Effector memory CD8-positive, alpha-beta T cell (primary cell): ENCODE measurements at regions not wholly inside any gene's neighbourhood (a gene's known extent, or its start where the extent isn't known, plus 50 kb on each side); places are given as distances from the start of the nearest gene placed in this dataset.
"Not testable (repeated sequence)": the region's sequence is repeated elsewhere in the genome, so short reads cannot be mapped to it uniquely, and the experiment has no call there.

Experiments used
- ATAC-seq: fragments of 150-1000 bp; cut with Tn5 transposase; replicated peaks from 2 replicates; pipeline ENCODE4 v1.10.0; 2021; ENCODE audit warnings: mild to moderate bottlenecking, moderate library complexity
- DNase-seq, 3 experiments: peaks; one replicate each; pipeline ENCODE4 v3.0.0; 2021
- H3K27ac Mint-ChIP-seq, 2 donors: one replicate each; pipeline ENCODE4 v1.8.0; 2022; ENCODE audit warnings: mild to moderate bottlenecking in 2 of 2, mixed read lengths in 2 of 2, moderate library complexity in 2 of 2
- H3K27me3 Mint-ChIP-seq, 2 donors: one replicate each; pipeline ENCODE4 v1.8.0; 2022; ENCODE audit warnings: mixed read lengths in 2 of 2
- H3K36me3 Mint-ChIP-seq: one replicate; pipeline ENCODE4 v1.8.0; 2022; ENCODE audit warnings: mild to moderate bottlenecking, moderate library complexity, mixed read lengths; ENCODE audit not compliant: insufficient read depth
- H3K4me1 Mint-ChIP-seq, 2 donors: one replicate each; pipeline ENCODE4 v1.8.0; 2022; ENCODE audit warnings: low read depth in 2 of 2, mixed read lengths in 2 of 2
- H3K4me3 Mint-ChIP-seq, 2 donors: one replicate each; pipeline ENCODE4 v1.8.0; 2022; ENCODE audit warnings: mild to moderate bottlenecking in 2 of 2, mixed read lengths in 2 of 2, moderate library complexity in 2 of 2
- H3K9me3 Mint-ChIP-seq, 2 donors: one replicate each; pipeline ENCODE4 v1.8.0; 2022; ENCODE audit warnings: mixed read lengths in 2 of 2

DNA sequence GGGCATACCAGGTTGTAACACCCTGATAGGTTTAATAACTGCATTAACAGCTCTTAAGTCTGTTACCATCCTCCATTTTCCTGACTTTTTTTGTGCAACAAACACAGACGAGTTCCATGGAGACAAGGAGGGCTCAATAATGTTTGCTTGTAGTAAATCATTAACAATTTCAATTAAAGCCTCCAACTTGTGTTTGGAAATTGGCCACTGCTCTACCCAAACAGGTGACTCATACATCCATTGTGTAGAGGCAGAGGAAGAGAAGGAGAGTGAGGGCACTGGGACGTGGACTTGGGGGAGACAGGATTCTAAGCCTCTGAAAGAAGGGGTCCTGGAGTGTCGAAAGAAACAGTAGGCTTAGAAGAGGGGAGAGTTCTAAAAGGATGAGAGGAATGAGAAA is 213.6 kb upstream of the KCNN2 start:
- peaks cover 16 to 35% of the 10 kb centered on the region in 2 donors for H3K9me3 Mint-ChIP-seq
- no peaks in the 10 kb centered on the region for H3K27me3 Mint-ChIP-seq
- ATAC-seq (no peak), DNase-seq (no peak)
- H3K27ac Mint-ChIP-seq = no peak overlapping the region
- H3K4me3 Mint-ChIP-seq = no peak overlapping the region
- H3K36me3 Mint-ChIP-seq = no peaks in the 10 kb centered on the region
- H3K4me1 Mint-ChIP-seq = no peaks in the 10 kb centered on the region

DNA sequence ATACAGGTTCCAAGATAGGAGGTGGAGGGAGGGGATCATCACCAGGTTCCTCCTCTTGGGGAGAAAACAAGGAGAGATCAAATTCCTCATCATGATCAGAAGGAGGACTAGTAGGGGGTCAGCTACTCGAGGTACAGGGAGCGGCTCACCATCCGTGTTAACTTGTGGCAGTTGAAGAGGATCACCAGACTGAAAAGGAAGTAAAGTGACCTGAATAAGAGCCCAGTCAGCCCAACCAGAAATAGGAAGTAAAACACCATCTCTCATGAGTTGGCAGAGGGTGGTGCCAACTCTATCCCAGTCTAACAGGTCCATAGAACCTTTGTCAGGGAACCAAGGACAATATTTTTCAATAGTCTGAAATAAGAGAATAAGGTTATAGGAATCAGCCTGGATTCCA is 213.1 kb upstream of the KCNN2 start:
- H3K27me3 Mint-ChIP-seq, H3K36me3 Mint-ChIP-seq, DNase-seq, H3K27ac Mint-ChIP-seq, H3K4me3 Mint-ChIP-seq, H3K4me1 Mint-ChIP-seq, ATAC-seq: not testable (repeated sequence)
- H3K9me3 Mint-ChIP-seq = peaks cover 16 to 35% of the 10 kb centered on the region in 2 donors

DNA sequence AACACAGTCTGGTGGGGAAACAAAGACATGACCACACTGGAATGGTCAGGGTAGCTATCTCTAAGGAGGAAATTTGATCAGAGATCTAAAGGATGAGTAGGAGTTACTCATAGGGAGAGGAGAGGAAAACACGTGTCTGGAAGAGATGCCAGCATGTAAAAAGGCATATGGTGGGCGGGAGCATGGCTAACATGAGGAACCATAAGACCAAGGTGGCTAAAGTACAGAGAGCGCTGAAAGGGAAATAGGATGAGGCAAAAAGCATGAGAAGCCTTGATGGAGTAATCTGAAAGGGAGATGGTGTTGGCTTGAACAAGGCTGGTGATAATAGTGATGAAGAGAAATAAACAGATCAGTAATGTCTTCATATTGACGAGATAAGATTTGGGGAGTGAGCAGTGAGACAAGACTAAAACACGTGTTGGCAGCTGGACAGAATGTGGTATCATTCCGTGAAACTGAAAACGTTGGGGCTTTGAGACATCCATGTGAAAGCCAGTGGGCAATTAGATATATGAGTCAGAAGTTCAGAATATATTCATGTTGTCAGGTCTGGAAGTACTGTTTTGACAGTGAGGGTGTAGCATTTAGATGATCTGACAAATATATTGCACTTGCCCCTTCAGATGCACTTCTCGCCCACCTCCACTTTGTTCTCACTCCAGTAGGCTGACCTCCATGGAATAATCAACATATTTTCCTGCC is 209.1 kb upstream of the KCNN2 start:
- Mint-ChIP-seq H3K27me3 (no peaks in the 10 kb centered on the region), H3K27ac (no peak overlapping the region), H3K36me3 (no peaks in the 10 kb centered on the region), H3K9me3 (peaks cover 16 to 26% of the 10 kb centered on the region in 2 donors), H3K4me1 (no peaks in the 10 kb centered on the region), H3K4me3 (no peak overlapping the region)
- ATAC-seq (no peak), DNase-seq (no peak)

DNA sequence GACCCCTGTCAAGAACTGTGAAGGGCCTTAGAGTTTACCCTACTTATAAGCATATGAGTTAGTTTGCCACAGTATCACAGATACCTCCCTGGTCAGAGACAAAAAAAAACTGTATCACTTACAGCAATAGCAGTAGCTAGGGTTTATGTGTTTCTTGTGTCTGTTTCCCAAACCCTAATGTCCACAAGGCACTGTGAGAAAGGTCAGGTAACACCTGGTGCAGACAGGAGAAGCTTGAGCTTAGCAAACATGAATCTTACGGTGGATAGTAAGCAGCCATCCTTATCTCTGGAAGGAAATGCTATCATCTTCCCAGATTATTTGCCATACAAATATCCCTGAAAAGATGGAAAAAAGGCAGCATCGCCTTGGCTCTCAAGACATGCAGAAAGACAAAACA is 208.5 kb upstream of the KCNN2 start:
- ATAC-seq = no peak
- no peaks in the 10 kb centered on the region for H3K36me3 Mint-ChIP-seq
- H3K27ac Mint-ChIP-seq = no peak overlapping the region
- H3K9me3 Mint-ChIP-seq = peaks cover 14 to 21% of the 10 kb centered on the region in 2 donors
- no peaks in the 10 kb centered on the region for H3K4me1 Mint-ChIP-seq
- no peak overlapping the region for H3K4me3 Mint-ChIP-seq
- DNase-seq = no peak
- no peaks in the 10 kb centered on the region for H3K27me3 Mint-ChIP-seq

DNA sequence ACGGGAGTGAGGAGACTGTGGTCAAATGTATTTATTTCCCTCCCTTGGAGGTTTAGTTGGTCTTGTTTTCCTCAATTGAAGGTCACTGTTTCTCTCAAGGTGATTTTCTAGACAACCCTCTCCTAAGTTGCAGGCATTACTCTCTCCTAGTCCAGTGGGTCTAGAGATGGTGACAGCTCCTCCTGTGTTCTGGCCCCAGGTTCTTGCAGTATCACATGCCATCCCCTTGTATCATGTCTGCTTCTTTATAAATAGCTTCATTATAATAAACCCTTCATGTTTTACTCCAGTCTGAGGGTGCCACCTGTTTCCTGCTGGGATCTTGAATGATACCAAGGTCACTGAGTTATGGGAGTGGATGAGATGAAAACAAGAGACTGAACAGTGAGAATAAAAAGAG is 208.0 kb upstream of the KCNN2 start:
- H3K27ac Mint-ChIP-seq = no peak overlapping the region
- no peak overlapping the region for H3K4me3 Mint-ChIP-seq
- no peaks in the 10 kb centered on the region for H3K27me3 Mint-ChIP-seq
- H3K4me1 Mint-ChIP-seq = no peaks in the 10 kb centered on the region
- no peaks in the 10 kb centered on the region for H3K36me3 Mint-ChIP-seq
- H3K9me3 Mint-ChIP-seq = peaks cover 10 to 17% of the 10 kb centered on the region in 2 donors
- DNase-seq = no peak
- ATAC-seq = no peak

DNA sequence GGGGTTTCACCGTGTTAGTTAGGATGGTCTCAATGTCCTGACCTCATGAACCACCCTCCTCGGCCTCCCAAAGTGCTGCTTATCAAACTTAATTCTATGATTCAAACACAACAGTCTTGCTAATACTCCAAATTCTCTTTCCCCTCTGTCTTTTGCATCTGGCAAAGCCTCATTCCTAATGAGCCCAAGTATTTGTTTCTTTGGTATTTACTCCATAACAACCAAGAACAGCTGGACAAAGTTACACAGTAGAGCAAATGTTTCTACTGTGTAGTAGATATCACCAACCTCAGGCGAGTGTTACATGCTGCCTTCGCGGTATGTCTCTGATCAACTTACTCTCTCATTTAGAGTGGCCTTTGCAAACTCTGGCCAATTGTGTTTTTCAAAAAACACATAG is 195.8 kb upstream of the KCNN2 start:
- Mint-ChIP-seq H3K27me3 (no peaks in the 10 kb centered on the region), H3K4me3 (no peak overlapping the region), H3K4me1 (no peaks in the 10 kb centered on the region), H3K9me3 (peaks cover 10% of the 10 kb centered on the region in 2 donors), H3K36me3 (no peaks in the 10 kb centered on the region), H3K27ac (no peak overlapping the region)
- ATAC-seq (no peak), DNase-seq (no peak)

DNA sequence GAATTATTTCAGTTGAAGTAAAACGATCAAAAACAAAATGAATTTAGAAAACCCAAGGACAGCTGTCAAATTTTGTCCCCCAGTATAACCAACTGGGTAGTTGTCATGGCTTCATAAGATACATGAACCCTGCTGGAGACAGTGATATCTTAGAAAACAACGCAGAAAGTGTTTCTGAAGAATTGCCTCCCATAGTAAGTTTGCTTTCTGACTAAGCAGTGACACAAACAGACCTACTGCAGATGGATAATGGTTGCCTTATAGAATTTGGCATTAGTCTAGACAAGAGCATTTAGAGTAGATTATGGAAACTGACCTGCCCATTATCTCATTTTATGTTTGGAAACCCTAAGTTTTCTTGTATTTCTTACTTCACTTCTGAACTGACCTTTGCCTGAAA is 187.7 kb upstream of the KCNN2 start:
- Mint-ChIP-seq H3K36me3 (no peaks in the 10 kb centered on the region), H3K9me3 (peaks cover 9 to 13% of the 10 kb centered on the region in 2 donors), H3K4me3 (no peak overlapping the region), H3K27me3 (no peaks in the 10 kb centered on the region), H3K4me1 (no peaks in the 10 kb centered on the region), H3K27ac (no peak overlapping the region)
- ATAC-seq (no peak), DNase-seq (no peak)

DNA sequence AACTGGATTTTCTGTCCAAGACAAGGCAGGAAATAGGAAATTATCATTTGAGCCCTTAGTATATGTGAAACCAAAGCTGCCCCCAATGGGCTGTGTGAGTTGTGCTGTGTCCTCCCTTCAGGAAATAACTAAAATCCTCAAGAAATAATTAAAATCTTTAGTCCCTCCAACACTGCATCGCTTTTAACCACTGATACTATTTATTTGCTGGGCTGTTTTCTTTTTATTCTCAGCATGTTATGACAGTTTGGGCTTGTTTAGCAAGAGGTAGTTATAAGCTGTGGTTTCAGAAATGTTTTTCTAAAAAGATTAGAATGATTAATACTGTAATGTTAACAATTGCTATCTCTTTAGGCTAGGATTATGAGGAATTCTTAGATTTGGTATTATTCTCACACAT is 187.0 kb upstream of the KCNN2 start:
- H3K27ac Mint-ChIP-seq = no peak overlapping the region
- DNase-seq (no peak), ATAC-seq (no peak)
- no peaks in the 10 kb centered on the region for H3K36me3 Mint-ChIP-seq
- H3K27me3 Mint-ChIP-seq = no peaks in the 10 kb centered on the region
- no peaks in the 10 kb centered on the region for H3K4me1 Mint-ChIP-seq
- peaks cover 5 to 14% of the 10 kb centered on the region in 2 donors for H3K9me3 Mint-ChIP-seq
- no peak overlapping the region for H3K4me3 Mint-ChIP-seq

DNA sequence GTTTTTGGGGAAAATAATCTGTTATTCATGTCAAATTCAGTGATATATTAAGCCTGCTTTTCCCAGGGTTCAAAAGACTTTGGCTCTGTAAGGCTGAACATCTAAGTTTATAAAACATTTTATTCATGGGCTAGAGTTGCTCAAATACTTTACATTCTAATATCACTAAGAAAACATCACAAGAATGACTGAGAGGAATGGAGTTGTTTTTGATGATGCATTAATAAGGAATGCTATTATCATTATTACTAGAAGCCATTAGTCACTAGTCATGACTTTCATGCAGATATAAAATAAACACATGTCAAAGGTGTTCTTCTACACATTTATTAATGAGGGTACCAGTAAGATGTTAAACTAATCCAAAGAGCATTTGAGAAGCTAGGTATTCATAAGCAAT is 185.5 kb upstream of the KCNN2 start:
- DNase-seq (no peak), ATAC-seq (no peak)
- Mint-ChIP-seq H3K27ac (no peak overlapping the region), H3K27me3 (no peaks in the 10 kb centered on the region), H3K36me3 (no peaks in the 10 kb centered on the region), H3K9me3 (peaks cover 5 to 15% of the 10 kb centered on the region in 2 donors), H3K4me3 (no peak overlapping the region), H3K4me1 (no peaks in the 10 kb centered on the region)

DNA sequence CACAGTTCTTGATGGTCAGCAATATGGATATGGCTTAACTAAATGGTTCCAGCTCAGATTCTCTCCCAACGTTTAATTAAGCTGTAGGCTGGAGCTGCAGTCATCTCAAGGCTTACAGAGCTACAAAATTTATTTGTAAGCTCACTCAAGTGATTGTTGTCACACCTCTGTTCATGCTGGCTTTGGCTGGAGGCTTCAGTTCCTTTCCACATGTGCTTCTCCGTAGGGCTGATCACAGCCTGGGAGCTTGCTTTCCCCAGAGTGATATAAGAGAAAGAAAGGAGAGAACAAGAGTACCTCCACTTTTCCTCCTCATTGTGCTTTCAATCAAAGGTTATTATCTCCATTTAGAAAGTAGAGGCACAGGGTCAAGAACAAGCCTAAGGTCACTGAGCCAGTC is 182.7 kb upstream of the KCNN2 start:
- ATAC-seq (no peak), DNase-seq (no peak)
- H3K27me3 Mint-ChIP-seq = no peaks in the 10 kb centered on the region
- H3K4me3 Mint-ChIP-seq = no peak overlapping the region
- peak overlapping the region in 1 of 2 donors; percentile 67 for H3K27ac Mint-ChIP-seq
- peaks cover 5 to 8% of the 10 kb centered on the region in 2 donors for H3K9me3 Mint-ChIP-seq
- no peaks in the 10 kb centered on the region for H3K4me1 Mint-ChIP-seq
- H3K36me3 Mint-ChIP-seq = no peaks in the 10 kb centered on the region

DNA sequence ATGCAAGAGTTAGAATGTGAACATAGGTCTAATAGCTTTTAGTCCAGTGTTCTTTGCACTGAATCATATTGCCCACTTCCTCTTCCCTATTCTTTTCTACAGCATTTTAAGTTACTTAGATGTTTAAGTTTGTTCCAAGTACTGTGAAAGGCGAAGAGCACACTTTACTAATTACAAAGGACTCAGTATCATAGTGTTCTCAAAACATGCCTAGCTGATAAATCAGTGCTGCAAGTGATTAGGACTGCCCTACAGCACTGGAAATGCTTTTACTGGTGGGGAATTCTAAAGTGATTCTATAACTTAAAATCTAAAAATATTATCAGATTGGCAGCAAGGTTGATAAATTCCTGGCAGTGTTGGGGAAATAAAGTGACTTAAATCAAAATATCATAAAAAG is 177.9 kb upstream of the KCNN2 start:
- DNase-seq (no peak), ATAC-seq (no peak)
- no peaks in the 10 kb centered on the region for H3K27me3 Mint-ChIP-seq
- H3K36me3 Mint-ChIP-seq = no peaks in the 10 kb centered on the region
- H3K4me1 Mint-ChIP-seq = no peaks in the 10 kb centered on the region
- peaks cover 3 to 8% of the 10 kb centered on the region in 2 donors for H3K9me3 Mint-ChIP-seq
- no peak overlapping the region for H3K4me3 Mint-ChIP-seq
- no peak overlapping the region for H3K27ac Mint-ChIP-seq

DNA sequence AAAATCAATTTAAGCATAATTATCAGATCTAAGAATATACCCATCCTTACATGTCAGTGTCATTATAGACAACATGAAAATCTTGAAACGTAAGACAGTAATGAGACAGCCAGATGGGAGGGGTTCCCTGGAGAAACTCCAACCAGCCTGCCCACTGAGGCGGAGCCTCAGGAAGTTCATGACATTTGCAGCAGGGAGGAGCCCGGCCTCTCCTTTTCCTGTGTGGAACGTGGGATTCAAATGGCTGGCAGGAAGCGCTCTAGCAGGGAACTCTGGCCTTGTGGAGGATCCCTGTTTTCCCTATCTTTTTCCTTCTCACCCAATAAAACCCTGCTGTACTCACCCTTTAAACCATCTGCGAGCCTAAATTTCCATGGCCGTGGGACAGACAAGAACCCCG is 176.6 kb upstream of the KCNN2 start:
- Mint-ChIP-seq H3K27me3 (no peaks in the 10 kb centered on the region), H3K9me3 (peaks cover 0 to 4% of the 10 kb centered on the region in 2 donors), H3K4me1 (no peaks in the 10 kb centered on the region), H3K27ac (no peak overlapping the region), H3K36me3 (no peaks in the 10 kb centered on the region), H3K4me3 (no peak overlapping the region)
- ATAC-seq (no peak), DNase-seq (no peak)

DNA sequence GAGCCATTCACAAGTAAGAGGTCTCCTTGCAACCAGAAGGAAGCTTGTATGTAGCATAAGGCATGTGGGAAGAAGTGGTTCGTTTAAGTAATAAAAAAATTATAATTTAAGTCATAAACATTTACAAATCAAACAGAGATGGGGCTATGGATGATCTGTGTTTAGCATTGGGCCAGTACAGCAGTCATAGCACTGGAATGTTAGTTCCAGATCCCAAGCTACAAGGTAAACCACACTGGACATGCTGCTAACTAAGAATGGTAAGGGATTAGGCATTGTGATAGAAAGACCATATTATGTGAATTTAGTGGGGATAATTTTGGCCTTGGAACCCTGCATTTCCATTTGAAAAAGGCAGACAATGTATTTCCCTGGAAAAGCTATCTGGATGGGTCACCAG is 170.4 kb upstream of the KCNN2 start:
- Mint-ChIP-seq H3K27ac (no peak overlapping the region), H3K36me3 (no peaks in the 10 kb centered on the region), H3K4me1 (no peaks in the 10 kb centered on the region), H3K27me3 (no peaks in the 10 kb centered on the region), H3K4me3 (no peak overlapping the region), H3K9me3 (peaks cover 0 to 3% of the 10 kb centered on the region in 2 donors)
- ATAC-seq = no peak
- DNase-seq = no peak

DNA sequence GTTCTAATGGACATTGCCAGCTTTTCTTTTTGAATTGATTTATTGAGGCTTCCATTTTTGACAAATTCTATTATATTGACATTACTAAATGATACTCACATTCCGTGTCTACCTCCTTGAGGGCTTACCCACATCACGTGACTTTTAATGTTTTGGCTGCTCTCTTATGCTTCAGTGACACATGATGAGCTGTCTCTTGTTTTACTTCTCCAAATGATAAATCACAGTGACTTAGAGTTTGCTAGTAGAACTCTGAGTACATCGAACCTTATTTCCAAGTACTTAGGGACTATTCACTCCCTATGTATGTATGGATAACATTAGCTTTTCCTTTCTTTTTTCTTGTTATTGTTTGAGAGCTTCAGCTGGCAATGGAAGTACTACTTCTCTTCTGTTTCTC is 169.8 kb upstream of the KCNN2 start:
- H3K9me3 Mint-ChIP-seq = peaks cover 0 to 3% of the 10 kb centered on the region in 2 donors
- no peaks in the 10 kb centered on the region for H3K27me3 Mint-ChIP-seq
- H3K27ac Mint-ChIP-seq = no peak overlapping the region
- no peaks in the 10 kb centered on the region for H3K4me1 Mint-ChIP-seq
- no peak for ATAC-seq
- H3K4me3 Mint-ChIP-seq = no peak overlapping the region
- no peaks in the 10 kb centered on the region for H3K36me3 Mint-ChIP-seq
- DNase-seq = no peak

DNA sequence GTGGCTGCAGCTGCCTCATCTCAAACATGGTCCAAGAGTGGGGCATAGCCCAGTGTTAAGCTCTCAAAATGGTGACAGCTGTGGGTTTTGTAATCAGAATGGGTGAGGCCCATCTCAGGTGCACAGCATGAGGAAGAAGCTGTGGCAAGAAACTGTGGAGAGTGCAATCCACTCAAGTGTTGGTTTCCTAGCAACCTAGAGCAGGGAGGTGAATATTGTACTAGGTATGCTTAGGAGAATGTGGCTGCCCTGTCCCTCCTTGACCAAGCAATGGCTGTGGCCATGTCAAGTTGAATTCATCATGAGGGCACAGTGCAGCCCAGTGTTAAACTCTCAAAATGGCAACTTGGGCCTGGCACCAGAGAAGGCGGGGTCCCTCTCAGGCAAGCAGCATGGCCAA is 160.5 kb upstream of the KCNN2 start:
- ATAC-seq (no peak), DNase-seq (no peak)
- Mint-ChIP-seq H3K36me3 (no peaks in the 10 kb centered on the region), H3K4me3 (no peak overlapping the region), H3K27me3 (no peaks in the 10 kb centered on the region), H3K9me3 (peaks cover 15% of the 10 kb centered on the region in 2 donors), H3K4me1 (no peaks in the 10 kb centered on the region), H3K27ac (no peak overlapping the region)
